Osteoblast (primary cell): ENCODE measurements at regions not wholly inside any gene's neighbourhood (a gene's known extent, or its start where the extent isn't known, plus 50 kb on each side); places are given as distances from the start of the nearest gene placed in this dataset.
"Not testable (repeated sequence)": the region's sequence is repeated elsewhere in the genome, so short reads cannot be mapped to it uniquely, and the experiment has no call there.

Experiments
- DNase-seq: peaks from one replicate; pipeline ENCODE4 v3.0.0; 2011; ENCODE audit warnings: low spot score, mixed read lengths; ENCODE audit not compliant: insufficient read length; ENCODE audit errors: missing footprints
- H2AFZ ChIP-seq: 2 replicates; pipeline ENCODE4 v1.6.0; 2011; ENCODE audit warnings: mild to moderate bottlenecking, low read length
- H3K27ac ChIP-seq: 2 replicates; pipeline ENCODE4 v1.5.1; 2011; ENCODE audit warnings: mild to moderate bottlenecking, low read depth, low read length, moderate library complexity
- H3K27me3 ChIP-seq: 2 replicates; pipeline ENCODE4 v1.6.0; 2012; ENCODE audit warnings: mild to moderate bottlenecking, control low read depth, inconsistent platforms, low read length, moderate library complexity; ENCODE audit not compliant: insufficient read depth
- H3K36me3 ChIP-seq: 2 replicates; pipeline ENCODE4 v1.5.1; 2011; ENCODE audit warnings: mild to moderate bottlenecking, low read length, control low read depth, moderate library complexity; ENCODE audit not compliant: insufficient read depth
- H3K4me1 ChIP-seq: 2 replicates; pipeline ENCODE4 v1.5.1; 2011; ENCODE audit warnings: mild to moderate bottlenecking, low read length, control low read depth, moderate library complexity; ENCODE audit not compliant: insufficient read depth
- H3K4me2 ChIP-seq: 2 replicates; pipeline ENCODE4 v1.6.0; 2011; ENCODE audit warnings: mild to moderate bottlenecking, low read length; ENCODE audit not compliant: insufficient read depth
- H3K4me3 ChIP-seq: fragments of 200-600 bp; sonication (generic); 3 replicates; pipeline ENCODE4 v1.5.1; 2012; ENCODE audit warnings: mild to moderate bottlenecking, low read length, inconsistent platforms; ENCODE audit not compliant: insufficient read depth
- H3K79me2 ChIP-seq: 2 replicates; pipeline ENCODE4 v1.6.0; 2012; ENCODE audit warnings: mild to moderate bottlenecking, low read length, control low read depth, inconsistent platforms; ENCODE audit not compliant: insufficient read depth
- H3K9me3 ChIP-seq: 2 replicates; pipeline ENCODE4 v1.5.1; 2011; ENCODE audit warnings: low read depth, low read length, control low read depth
- H4K20me1 ChIP-seq: 2 replicates; pipeline ENCODE4 v1.6.0; 2012; ENCODE audit warnings: mild to moderate bottlenecking, low read length, control low read depth; ENCODE audit not compliant: insufficient read depth
- TF ChIP-seq, protein P1 (sequence below): IDR thresholded peaks from 2 replicates; pipeline ENCODE4 v1.5.1; 2011; ENCODE audit warnings: mild to moderate bottlenecking, low read depth, low read length, moderate library complexity; ENCODE audit errors: extremely low read depth

DNA sequence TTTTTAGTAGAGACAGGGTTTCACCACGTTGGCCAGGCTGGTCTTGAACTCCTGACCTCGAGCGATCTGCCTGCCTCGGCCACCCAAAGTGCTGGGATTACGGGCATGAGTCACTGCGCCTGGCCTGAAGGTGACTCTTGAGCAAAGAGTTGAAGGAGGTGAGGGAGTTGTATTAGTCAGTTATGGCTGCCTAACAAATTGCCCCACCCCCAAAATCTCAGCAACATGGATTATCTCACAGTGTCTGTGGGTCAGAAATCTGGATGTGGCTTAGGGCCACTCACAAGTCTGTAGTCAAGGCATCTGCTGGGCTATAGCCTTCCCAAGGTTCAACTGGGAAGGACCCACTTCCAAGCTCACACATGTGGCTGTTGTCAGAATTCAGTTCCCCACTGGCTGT, 52.8 kb upstream of the ADGRE5 start:
- Histone ChIP-seq H3K4me3 (no peak overlapping the region), H3K4me2 (no peak overlapping the region), H3K9me3 (no peaks in the 10 kb centered on the region), H2AFZ (no peak overlapping the region), H3K36me3 (no peaks in the 10 kb centered on the region), H3K27me3 (no peaks in the 10 kb centered on the region), H3K4me1 (no peaks in the 10 kb centered on the region), H3K27ac (no peak overlapping the region), H3K79me2 (no peaks in the 10 kb centered on the region), H4K20me1 (no peaks in the 10 kb centered on the region)
- TF ChIP-seq, protein P1, sequence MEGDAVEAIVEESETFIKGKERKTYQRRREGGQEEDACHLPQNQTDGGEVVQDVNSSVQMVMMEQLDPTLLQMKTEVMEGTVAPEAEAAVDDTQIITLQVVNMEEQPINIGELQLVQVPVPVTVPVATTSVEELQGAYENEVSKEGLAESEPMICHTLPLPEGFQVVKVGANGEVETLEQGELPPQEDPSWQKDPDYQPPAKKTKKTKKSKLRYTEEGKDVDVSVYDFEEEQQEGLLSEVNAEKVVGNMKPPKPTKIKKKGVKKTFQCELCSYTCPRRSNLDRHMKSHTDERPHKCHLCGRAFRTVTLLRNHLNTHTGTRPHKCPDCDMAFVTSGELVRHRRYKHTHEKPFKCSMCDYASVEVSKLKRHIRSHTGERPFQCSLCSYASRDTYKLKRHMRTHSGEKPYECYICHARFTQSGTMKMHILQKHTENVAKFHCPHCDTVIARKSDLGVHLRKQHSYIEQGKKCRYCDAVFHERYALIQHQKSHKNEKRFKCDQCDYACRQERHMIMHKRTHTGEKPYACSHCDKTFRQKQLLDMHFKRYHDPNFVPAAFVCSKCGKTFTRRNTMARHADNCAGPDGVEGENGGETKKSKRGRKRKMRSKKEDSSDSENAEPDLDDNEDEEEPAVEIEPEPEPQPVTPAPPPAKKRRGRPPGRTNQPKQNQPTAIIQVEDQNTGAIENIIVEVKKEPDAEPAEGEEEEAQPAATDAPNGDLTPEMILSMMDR: no peak
- DNase-seq: no peak

DNA sequence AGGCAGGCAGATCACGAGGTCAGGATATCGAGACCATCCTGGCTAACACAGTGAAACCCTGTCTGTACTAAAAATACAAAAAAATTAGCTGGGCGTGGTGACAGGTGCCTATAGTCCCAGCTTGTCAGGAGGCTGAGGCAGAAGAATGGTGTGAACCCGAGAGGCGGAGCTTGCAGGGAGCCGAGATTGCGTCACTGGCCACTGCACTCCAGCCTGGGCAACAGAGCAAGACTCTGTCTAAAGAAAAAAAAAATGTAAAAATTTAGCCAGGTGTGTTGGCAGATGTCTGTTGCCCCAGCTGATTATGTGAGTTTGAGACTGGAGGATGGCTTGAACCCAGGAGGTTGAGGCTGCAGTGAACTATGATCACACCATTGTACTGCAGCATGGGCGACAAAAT, 54.2 kb upstream of the ADGRE5 start:
- not testable (repeated sequence) for DNase-seq, H3K4me1 ChIP-seq, H2AFZ ChIP-seq

DNA sequence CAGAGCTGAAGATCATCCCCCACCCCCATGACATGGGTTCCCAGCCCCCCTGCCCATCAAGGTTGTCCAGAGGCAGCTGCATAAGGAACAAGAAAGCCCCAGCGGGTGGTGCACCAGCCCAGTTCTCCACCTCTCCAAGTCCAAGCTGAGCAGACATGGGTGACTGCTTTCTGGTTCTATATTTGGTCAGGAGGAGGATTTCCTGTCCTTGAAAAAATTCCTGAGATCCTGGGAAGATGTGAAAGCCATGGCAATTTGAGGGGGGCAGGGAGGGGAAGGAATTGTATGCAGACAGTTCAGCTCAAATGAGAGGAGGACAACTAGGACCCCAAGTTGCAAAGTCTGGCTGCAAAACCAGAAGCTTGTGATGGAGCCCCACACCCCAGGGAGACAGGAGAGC, 55.4 kb upstream of the ADGRE5 start:
- Histone ChIP-seq H3K4me1 (no peaks in the 10 kb centered on the region), H3K79me2 (no peaks in the 10 kb centered on the region), H3K27ac (no peak overlapping the region), H3K9me3 (no peaks in the 10 kb centered on the region), H3K4me3 (no peak overlapping the region), H2AFZ (no peak overlapping the region), H4K20me1 (no peaks in the 10 kb centered on the region), H3K27me3 (no peaks in the 10 kb centered on the region), H3K4me2 (no peak overlapping the region), H3K36me3 (no peaks in the 10 kb centered on the region)
- TF ChIP-seq, protein P1: no peak
- no peak for DNase-seq

More for the DNA sequence above, 54.2 kb upstream of the ADGRE5 start:
- H3K4me3 ChIP-seq, H3K36me3 ChIP-seq, H3K27ac ChIP-seq, H4K20me1 ChIP-seq, H3K79me2 ChIP-seq, H3K4me2 ChIP-seq, H3K9me3 ChIP-seq, H3K27me3 ChIP-seq: not testable (repeated sequence)

DNA sequence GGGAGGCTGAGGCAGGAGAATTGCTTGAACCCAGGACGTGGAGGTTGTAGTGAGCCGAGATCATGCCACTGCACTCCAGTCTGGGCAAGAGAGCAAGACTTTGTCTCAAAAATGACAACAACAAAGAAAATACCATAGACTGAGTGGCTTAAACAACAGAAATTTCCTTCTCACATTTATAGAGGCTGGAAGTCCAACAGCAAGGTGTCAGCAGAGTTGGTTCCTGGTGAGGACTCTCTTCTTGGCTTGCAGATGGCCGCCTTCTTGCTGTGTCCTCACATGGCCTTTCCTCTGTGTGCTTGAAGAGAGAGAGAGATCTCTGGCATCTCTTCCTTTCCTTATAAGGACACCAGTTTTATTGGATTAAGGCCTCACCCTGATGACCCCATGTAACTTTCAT, 56.1 kb upstream of the ADGRE5 start:
- H3K79me2 ChIP-seq: no peaks in the 10 kb centered on the region
- H2AFZ ChIP-seq: no peak overlapping the region
- TF ChIP-seq, protein P1: no peak
- no peak overlapping the region for H3K4me3 ChIP-seq
- no peaks in the 10 kb centered on the region for H3K36me3 ChIP-seq
- no peaks in the 10 kb centered on the region for H3K4me1 ChIP-seq
- H3K4me2 ChIP-seq: no peak overlapping the region
- no peak for DNase-seq
- H3K9me3 ChIP-seq: no peaks in the 10 kb centered on the region
- no peak overlapping the region for H3K27ac ChIP-seq
- no peaks in the 10 kb centered on the region for H3K27me3 ChIP-seq
- H4K20me1 ChIP-seq: no peaks in the 10 kb centered on the region
